ENCODE measurements at regions not wholly inside any gene's neighbourhood (a gene's known extent, or its start where the extent isn't known, plus 50 kb on each side); places are given as distances from the start of the nearest gene placed in this dataset.
"Not testable (repeated sequence)": the region's sequence is repeated elsewhere in the genome, so short reads cannot be mapped to it uniquely, and the experiment has no call there.

GRCh38 chr6:157736555-157736954 lies 86.5 kb upstream of the SNX9 start:
- TF ChIP-seq, protein P1, sequence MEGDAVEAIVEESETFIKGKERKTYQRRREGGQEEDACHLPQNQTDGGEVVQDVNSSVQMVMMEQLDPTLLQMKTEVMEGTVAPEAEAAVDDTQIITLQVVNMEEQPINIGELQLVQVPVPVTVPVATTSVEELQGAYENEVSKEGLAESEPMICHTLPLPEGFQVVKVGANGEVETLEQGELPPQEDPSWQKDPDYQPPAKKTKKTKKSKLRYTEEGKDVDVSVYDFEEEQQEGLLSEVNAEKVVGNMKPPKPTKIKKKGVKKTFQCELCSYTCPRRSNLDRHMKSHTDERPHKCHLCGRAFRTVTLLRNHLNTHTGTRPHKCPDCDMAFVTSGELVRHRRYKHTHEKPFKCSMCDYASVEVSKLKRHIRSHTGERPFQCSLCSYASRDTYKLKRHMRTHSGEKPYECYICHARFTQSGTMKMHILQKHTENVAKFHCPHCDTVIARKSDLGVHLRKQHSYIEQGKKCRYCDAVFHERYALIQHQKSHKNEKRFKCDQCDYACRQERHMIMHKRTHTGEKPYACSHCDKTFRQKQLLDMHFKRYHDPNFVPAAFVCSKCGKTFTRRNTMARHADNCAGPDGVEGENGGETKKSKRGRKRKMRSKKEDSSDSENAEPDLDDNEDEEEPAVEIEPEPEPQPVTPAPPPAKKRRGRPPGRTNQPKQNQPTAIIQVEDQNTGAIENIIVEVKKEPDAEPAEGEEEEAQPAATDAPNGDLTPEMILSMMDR (IDR thresholded peaks at IDR 0.05): not testable (repeated sequence)
- not testable (repeated sequence) for TF ChIP-seq POLR2A (IDR thresholded peaks at IDR 0.05)
